Neural progenitor cell (in vitro differentiated cells): ENCODE measurements at regions not wholly inside any gene's neighbourhood (a gene's known extent, or its start where the extent isn't known, plus 50 kb on each side); places are given as distances from the start of the nearest gene placed in this dataset.
A peak's percentile ranks its signal among the peaks of the same experiment; 100 is the strongest.

Experiments used
- DNase-seq: peaks from one replicate; pipeline ENCODE4 v3.0.0-alpha.2; 2016; ENCODE audit warnings: low spot score
- H2AFZ ChIP-seq: fragments of 200-600 bp; sonication (generic); replicated peaks from 2 replicates; pipeline ENCODE4 v1.6.1; 2016; ENCODE audit warnings: antibody characterized with exemption
- H3F3A ChIP-seq: fragments of 200-600 bp; sonication (generic); 2 replicates; pipeline ENCODE4 v1.6.1; 2016; ENCODE audit warnings: antibody characterized with exemption, low read depth
- H3K27ac ChIP-seq: fragments of 200-600 bp; sonication (generic); 2 replicates; pipeline ENCODE4 v1.5.1; 2016; ENCODE audit warnings: mild to moderate bottlenecking
- H3K27me3 ChIP-seq: fragments of 200-600 bp; sonication (generic); 2 replicates; pipeline ENCODE4 v1.6.1; 2016; ENCODE audit warnings: mild to moderate bottlenecking, moderate library complexity
- H3K36me3 ChIP-seq: fragments of 200-600 bp; sonication (generic); 2 replicates; pipeline ENCODE4 v1.5.1; 2016
- H3K4me1 ChIP-seq: fragments of 200-600 bp; sonication (generic); 2 replicates; pipeline ENCODE4 v1.6.1; 2016; ENCODE audit warnings: mixed run types
- H3K4me2 ChIP-seq: fragments of 200-600 bp; sonication (generic); 2 replicates; pipeline ENCODE4 v1.6.1; 2016
- H3K4me3 ChIP-seq: fragments of 200-600 bp; sonication (generic); 2 replicates; pipeline ENCODE4 v1.5.1; 2016
- H3K79me2 ChIP-seq: fragments of 200-600 bp; sonication (generic); 2 replicates; pipeline ENCODE4 v1.6.1; 2016; ENCODE audit warnings: low read depth
- H3K9ac ChIP-seq: fragments of 200-600 bp; sonication (generic); 2 replicates; pipeline ENCODE4 v1.6.1; 2016
- H3K9me3 ChIP-seq: fragments of 200-600 bp; sonication (generic); 2 replicates; pipeline ENCODE4 v1.5.1; 2016; ENCODE audit warnings: low read depth
- H4K20me1 ChIP-seq: fragments of 200-600 bp; sonication (generic); 2 replicates; pipeline ENCODE4 v1.6.1; 2016; ENCODE audit warnings: low read depth
- H3K27ac Mint-ChIP-seq: 3 replicates; pipeline ENCODE4 v1.8.0; 2021; ENCODE audit warnings: mixed read lengths
- H3K27me3 Mint-ChIP-seq: 2 replicates; pipeline ENCODE4 v1.8.0; 2022; ENCODE audit warnings: low read depth, mild to moderate bottlenecking, inconsistent platforms, moderate library complexity, mixed read lengths; ENCODE audit not compliant: insufficient read depth
- H3K36me3 Mint-ChIP-seq: 3 replicates; pipeline ENCODE4 v1.8.0; 2021; ENCODE audit warnings: mixed read lengths
- H3K4me1 Mint-ChIP-seq: 3 replicates; pipeline ENCODE4 v1.8.0; 2021; ENCODE audit warnings: mixed read lengths
- H3K4me3 Mint-ChIP-seq: 3 replicates; pipeline ENCODE4 v1.8.0; 2021; ENCODE audit warnings: mild to moderate bottlenecking, moderate library complexity, mixed read lengths
- H3K9me3 Mint-ChIP-seq: 3 replicates; pipeline ENCODE4 v1.8.0; 2020; ENCODE audit warnings: mixed read lengths
- CTCF ChIP-seq: fragments of 200-600 bp; sonication (generic); IDR thresholded peaks from 2 replicates; pipeline ENCODE4 v1.5.1; 2017; ENCODE audit warnings: antibody characterized with exemption, mild to moderate bottlenecking
- EZH2 ChIP-seq: fragments of 200-600 bp; sonication (generic); IDR thresholded peaks from 2 replicates; pipeline ENCODE4 v1.6.1; 2017; ENCODE audit warnings: antibody characterized with exemption, mild to moderate bottlenecking, moderate library complexity
- EZH2phosphoT487 ChIP-seq: fragments of 200-600 bp; sonication (generic); IDR thresholded peaks from 2 replicates; pipeline ENCODE4 v1.6.1; 2017; ENCODE audit warnings: antibody characterized with exemption

GRCh38 chr16:85461814-85462713, 151.1 kb upstream of the GSE1 start:
- Histone ChIP-seq H3K4me3 (peak overlapping the region; percentile 28), H2AFZ (no peak overlapping the region), H3K79me2 (no peaks in the 10 kb centered on the region), H3K4me1 (peaks cover 39% of the 10 kb centered on the region), H3K27ac (no peak overlapping the region), H4K20me1 (peaks cover 55% of the 10 kb centered on the region), H3K27me3 (peaks cover 74% of the 10 kb centered on the region), H3K4me2 (peak overlapping the region; percentile 69), H3F3A (peaks cover 46% of the 10 kb centered on the region), H3K9me3 (no peaks in the 10 kb centered on the region), H3K36me3 (no peaks in the 10 kb centered on the region), H3K9ac (no peak overlapping the region)
- Mint-ChIP-seq H3K27me3 (peaks cover 12% of the 10 kb centered on the region), H3K27ac (peak overlapping the region; percentile 76), H3K36me3 (no peaks in the 10 kb centered on the region), H3K4me1 (peaks cover 52% of the 10 kb centered on the region), H3K9me3 (no peaks in the 10 kb centered on the region), H3K4me3 (peak overlapping the region; percentile 90)
- peak; percentile 6 for TF ChIP-seq EZH2phosphoT487
- TF ChIP-seq EZH2: no peak
- DNase-seq: peak; percentile 90

- H3K9me3 Mint-ChIP-seq: no peaks in the 10 kb centered on the region
- H3K4me2 ChIP-seq: peak overlapping the region; percentile 80
- H3K36me3 Mint-ChIP-seq: no peaks in the 10 kb centered on the region
- H3K27ac ChIP-seq: no peak overlapping the region
- peaks cover 39% of the 10 kb centered on the region for H3K4me1 ChIP-seq
- H4K20me1 ChIP-seq: peaks cover 52% of the 10 kb centered on the region
- H3K4me3 ChIP-seq: peak overlapping the region; percentile 42
- peaks cover 46% of the 10 kb centered on the region for H3F3A ChIP-seq
- no peaks in the 10 kb centered on the region for H3K79me2 ChIP-seq
- H3K36me3 ChIP-seq: no peaks in the 10 kb centered on the region
- peak overlapping the region; percentile 74 for H3K4me3 Mint-ChIP-seq
- H3K27me3 Mint-ChIP-seq: peaks cover 12% of the 10 kb centered on the region
- peak; percentile 35 for TF ChIP-seq EZH2
- TF ChIP-seq EZH2phosphoT487: peak; percentile 26
- TF ChIP-seq CTCF: no peak
- peaks cover 72% of the 10 kb centered on the region for H3K27me3 ChIP-seq
- H3K9me3 ChIP-seq: no peaks in the 10 kb centered on the region
- DNase-seq: no peak
- no peak overlapping the region for H3K9ac ChIP-seq
- H3K27ac Mint-ChIP-seq: no peak overlapping the region
- no peak overlapping the region for H2AFZ ChIP-seq
- peaks cover 51% of the 10 kb centered on the region for H3K4me1 Mint-ChIP-seq
These were observed 150.2 kb upstream of the GSE1 start for GRCh38 chr16:85462714-85463611.

- Histone ChIP-seq H3F3A (peaks cover 46% of the 10 kb centered on the region), H3K27ac (no peak overlapping the region), H3K9me3 (no peaks in the 10 kb centered on the region), H3K4me3 (no peak overlapping the region), H3K4me2 (peak overlapping the region; percentile 80), H4K20me1 (peaks cover 52% of the 10 kb centered on the region), H3K79me2 (no peaks in the 10 kb centered on the region), H3K36me3 (no peaks in the 10 kb centered on the region), H3K9ac (no peak overlapping the region), H3K27me3 (peaks cover 68% of the 10 kb centered on the region), H3K4me1 (peaks cover 39% of the 10 kb centered on the region), H2AFZ (no peak overlapping the region)
- Mint-ChIP-seq H3K9me3 (no peaks in the 10 kb centered on the region), H3K27ac (no peak overlapping the region), H3K36me3 (no peaks in the 10 kb centered on the region), H3K27me3 (peaks cover 12% of the 10 kb centered on the region), H3K4me3 (peak overlapping the region; percentile 17), H3K4me1 (peaks cover 51% of the 10 kb centered on the region)
- TF ChIP-seq CTCF (no peak), EZH2phosphoT487 (no peak), EZH2 (no peak)
- DNase-seq: no peak
These were observed 149.3 kb upstream of the GSE1 start for GRCh38 chr16:85463672-85464382.
